ENCODE measurements at regions not wholly inside any gene's neighbourhood (a gene's known extent, or its start where the extent isn't known, plus 50 kb on each side); places are given as distances from the start of the nearest gene placed in this dataset.

DNA sequence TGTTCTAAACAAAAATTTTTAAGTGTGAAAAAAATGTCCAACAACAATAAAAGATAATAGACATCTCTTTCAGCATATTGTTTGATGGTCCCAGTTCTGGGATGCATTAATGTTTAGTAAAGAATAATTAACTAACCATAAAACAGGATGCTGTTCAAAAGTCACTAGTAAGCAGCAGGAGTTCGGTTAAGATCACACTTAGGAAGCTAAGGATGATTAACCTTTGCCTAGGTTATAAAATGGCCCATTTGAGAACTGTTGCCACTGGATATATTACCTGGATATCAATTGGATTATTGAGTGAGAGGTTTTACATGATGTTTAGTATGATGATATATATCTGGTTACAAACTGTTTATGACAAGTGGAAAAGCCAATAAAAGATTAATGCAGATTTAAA, 171.7 kb downstream of the ATG4C start:
- no peak for TF ChIP-seq CTCF (IDR thresholded peaks at IDR 0.05)
- no peak for TF ChIP-seq POLR2A (IDR thresholded peaks at IDR 0.05)

Data from testis (tissue), 2 donors.